Sigmoid colon (tissue), 3 donors: ENCODE measurements at regions not wholly inside any gene's neighbourhood (a gene's known extent, or its start where the extent isn't known, plus 50 kb on each side); places are given as distances from the start of the nearest gene placed in this dataset.

Experiments used
- CTCF ChIP-seq, 4 experiments: fragments of 450-650 bp in 3 of 4; fragments of 200-600 bp in 1 of 4; IDR thresholded peaks; one replicate each; pipeline ENCODE4 v1.5.1; 2016 to 2019; ENCODE audit warnings: antibody characterized with exemption in 4 of 4, mild to moderate bottlenecking in 3 of 4, moderate library complexity in 2 of 4
- POLR2A ChIP-seq, 2 donors: fragments of 450-650 bp; IDR thresholded peaks; one replicate each; pipeline ENCODE4 v1.6.1; 2016; ENCODE audit warnings: antibody characterized with exemption in 2 of 2, mild to moderate bottlenecking in 2 of 2, moderate library complexity in 2 of 2

GRCh38 chr20:53879048-53879684 is 191.2 kb downstream of the BCAS1 start:
- TF ChIP-seq CTCF (IDR thresholded peaks at IDR 0.05) (no peak), POLR2A (IDR thresholded peaks at IDR 0.05) (no peak)
